ENCODE measurements at regions not wholly inside any gene's neighbourhood (a gene's known extent, or its start where the extent isn't known, plus 50 kb on each side); places are given as distances from the start of the nearest gene placed in this dataset.

- TF ChIP-seq CTCF (IDR thresholded peaks at IDR 0.05) (no peak), POLR2A (IDR thresholded peaks at IDR 0.05) (no peak)
Measured at GRCh38 chr14:26204728-26205479, 392.9 kb downstream of the NOVA1 start.
